Renal cortical epithelial cell (primary cell): ENCODE measurements at regions not wholly inside any gene's neighbourhood (a gene's known extent, or its start where the extent isn't known, plus 50 kb on each side); places are given as distances from the start of the nearest gene placed in this dataset.
"Not testable (repeated sequence)": the region's sequence is repeated elsewhere in the genome, so short reads cannot be mapped to it uniquely, and the experiment has no call there.

ENCODE experiments used
- DNase-seq: peaks from one replicate; pipeline ENCODE4 v3.0.0-alpha.2; 2011; ENCODE audit warnings: low read depth

DNA sequence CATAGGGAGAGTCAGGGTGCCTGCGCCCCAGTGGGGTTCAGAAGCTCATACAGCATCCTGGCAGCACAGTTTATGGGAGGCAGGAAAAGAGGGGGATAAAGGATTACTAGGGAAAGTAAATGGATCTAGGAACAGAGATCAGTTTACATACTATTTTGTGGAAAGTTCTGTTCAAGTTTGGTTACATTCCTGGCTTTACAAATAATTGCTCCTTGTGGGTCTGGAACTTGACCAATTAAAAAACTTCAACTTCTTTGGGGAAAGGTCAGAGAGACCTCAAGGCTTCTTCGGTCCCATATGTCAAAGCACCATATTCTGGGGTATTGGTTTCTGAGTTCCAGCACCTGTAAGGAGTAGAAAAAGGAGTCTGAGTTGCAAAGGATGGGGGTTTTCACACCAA lies 64.1 kb downstream of the ZDHHC19 start:
- no peak for DNase-seq

DNA sequence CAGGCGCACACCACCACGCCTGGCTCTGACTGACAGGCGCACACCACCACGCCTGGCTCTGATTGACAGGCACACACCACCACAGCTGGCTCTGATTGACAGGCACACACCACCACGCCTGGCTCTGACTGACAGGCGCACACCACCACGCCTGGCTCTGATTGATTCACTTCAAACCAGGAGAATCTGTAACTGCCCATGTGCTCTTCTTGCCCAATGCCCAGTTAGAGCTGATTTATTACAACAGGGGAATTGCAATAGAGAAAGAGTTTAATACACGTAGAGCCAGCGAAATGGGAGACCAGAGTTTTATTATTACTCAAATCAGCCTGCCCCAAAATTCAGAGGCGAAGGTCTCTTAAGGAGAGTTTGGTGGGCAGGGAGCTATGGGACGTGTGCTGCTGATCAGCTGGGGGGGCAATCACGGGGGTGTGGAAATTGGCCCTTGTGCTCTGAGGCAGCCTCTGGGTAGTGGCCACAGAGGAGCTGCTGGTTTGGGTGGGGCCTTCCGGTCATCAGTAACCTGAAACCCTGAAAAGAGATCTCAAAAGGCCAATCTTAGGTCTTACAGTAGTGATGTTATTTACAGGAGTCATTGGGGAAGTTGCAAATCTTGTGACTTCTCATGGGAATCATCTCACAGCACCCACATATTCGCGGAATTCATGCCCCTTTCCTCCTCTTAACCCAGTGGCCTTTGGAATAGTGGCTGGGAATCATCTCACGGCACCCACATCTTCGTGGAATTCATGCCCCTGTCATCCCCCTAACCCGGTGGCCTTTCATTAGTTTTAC lies 63.8 kb upstream of the TFRC start:
- DNase-seq = no peak

DNA sequence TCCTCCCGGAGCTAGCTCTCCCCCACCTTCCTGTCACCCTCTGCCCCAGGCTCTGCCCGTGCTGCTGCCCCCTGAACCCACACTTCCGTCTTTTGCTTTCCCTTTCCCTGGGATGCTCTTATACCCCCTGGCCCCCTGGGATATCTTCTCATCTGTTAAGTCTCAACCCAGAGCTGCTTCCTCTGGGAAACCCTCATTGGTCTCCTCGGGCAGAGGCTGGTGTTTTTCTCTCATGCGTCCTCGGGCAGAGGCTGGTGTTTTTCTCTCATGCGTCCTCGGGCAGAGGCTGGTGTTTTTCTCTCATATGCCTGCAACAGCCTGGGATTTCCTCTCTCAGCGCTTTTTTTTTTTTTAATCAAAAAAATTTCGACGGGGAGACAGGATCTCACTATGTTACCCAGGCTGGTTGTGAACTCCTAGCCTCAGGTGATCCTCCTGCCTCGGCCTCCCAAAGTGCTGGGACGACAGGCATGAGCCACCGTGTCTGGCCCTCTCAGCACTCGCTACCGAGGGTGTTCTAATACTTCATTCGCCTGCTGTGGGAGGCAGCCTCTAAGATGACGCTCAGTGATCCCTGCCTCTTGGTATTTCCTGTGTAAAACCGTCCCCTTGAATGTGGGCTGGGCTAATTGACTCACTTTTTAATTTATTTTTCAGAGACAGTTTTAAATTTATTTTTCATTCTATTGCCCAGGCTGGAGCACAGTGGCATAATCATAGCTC lies 62.7 kb upstream of the TFRC start:
- no peak for DNase-seq

DNA sequence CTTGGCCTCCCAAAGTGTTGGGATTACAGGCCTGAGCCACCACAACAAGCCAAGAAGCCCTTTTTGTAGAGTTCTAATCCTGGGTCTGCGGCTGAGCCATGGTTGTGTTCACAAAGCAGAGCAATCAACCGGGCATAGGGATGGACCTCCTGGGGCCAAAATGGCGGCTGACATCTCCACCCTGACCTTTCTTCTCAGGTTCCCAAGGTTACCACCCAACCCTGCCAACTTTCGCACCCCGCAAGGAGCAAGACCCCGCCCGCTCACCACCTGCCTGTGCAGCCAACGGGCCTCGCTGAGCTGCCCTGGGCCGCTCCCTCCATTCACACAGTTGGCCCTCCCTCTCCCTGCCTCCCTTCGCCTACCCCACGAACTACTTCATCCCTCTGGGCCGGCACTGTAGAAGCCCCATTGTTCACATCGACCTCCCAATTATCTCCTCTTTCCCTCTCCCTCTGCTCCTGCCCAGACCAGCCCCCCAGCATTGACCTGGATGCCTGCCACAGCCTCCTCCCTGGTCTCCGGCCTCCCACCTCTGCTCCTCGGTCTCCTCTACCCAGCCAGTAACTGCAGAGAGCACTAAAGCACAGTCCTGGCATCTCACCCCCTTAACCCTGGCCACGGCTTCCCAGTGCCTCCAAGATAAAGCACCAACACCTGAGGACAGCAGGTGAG lies 62.0 kb upstream of the TFRC start:
- DNase-seq = no peak

DNA sequence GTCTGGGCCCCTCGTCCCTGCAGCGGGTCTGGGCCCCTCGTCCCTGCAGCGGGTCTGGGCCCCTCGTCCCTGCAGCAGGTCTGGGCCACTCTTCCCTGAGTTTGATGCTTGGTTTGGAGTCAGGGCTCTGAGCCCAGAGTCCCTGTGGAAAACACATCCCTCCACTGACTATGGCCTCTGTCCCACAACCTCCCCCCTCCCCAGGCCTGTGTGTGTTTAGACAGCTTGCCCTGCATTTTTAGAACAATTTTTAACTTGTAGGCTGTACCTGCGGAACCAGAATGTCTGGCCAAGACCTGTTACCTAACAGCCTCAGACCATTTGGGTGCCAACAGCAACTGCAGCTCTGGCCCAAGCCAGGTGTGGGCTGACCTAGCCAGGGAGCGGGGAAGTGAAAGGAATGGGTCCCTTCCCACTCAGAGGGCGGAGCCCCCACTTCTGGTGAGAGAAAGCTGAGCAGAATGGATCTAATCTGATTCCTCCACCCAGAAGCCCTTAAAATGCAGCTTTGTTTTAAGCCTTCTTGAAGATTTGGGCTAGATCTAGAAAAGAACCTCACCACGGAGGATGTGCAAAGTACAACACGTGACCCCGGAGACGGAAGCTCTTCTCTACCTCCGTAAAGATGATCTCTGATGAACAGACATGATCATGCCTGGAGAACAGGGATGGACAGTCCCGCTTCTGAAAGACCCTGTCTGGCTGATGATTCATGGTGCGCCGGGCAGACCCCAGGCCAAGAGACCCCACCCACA lies 60.5 kb upstream of the TFRC start:
- peak; percentile 11 for DNase-seq

DNA sequence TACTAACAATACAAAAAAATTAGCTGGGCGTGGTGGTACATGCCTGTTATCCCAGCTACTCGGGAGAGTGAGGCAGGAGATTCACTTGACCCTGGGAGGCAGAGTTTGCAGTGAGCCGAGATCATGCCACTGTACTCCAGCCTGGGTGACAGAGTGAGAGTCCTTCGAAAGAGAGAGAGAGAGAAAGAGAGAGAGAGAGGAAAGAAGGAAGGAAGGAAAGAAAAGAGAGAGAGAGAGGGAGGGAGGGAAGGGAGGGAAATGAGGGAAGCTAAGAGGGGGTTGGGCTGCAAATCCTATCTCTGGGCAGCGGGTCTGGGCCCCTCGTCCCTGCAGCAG lies 59.9 kb upstream of the TFRC start:
- DNase-seq = no peak

DNA sequence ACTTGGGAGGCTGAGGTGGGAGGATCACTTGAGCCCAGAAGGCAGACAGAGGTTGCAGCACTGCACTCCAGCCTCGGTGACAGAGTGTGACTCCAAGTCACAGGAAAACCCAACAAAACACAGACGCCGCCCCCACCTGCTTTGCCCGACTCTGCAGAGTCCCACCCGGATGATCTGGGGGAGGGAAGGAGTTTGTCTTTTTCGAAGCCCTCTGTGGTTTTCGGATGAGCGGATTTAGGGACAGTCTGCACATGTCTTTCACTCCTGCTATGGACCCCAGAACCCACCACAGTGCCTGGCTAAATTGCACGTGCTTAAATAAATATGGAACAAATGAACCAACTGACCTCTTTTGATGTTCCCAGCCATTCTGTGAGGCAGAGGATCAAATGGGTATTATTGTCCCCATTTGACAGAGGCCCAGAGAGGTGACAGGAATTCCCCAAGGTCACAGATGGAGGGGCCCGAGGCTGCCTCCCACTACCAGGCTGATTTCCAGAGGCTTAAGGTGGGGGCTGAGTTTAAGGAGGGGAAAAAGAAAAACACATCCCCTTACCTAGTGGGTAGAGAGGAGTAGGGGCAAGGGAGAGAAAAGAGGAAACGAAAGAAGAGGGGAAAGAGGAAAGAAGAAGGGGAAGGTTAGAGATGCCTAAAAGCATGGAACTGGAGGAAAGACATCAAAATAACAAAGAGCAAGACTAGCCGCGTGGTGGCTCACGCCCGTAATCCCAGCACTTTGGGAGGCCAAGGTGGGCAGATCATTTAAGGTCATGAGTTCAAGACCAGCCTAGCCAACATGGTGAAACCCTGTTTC lies 59.4 kb upstream of the TFRC start:
- DNase-seq = no peak

DNA sequence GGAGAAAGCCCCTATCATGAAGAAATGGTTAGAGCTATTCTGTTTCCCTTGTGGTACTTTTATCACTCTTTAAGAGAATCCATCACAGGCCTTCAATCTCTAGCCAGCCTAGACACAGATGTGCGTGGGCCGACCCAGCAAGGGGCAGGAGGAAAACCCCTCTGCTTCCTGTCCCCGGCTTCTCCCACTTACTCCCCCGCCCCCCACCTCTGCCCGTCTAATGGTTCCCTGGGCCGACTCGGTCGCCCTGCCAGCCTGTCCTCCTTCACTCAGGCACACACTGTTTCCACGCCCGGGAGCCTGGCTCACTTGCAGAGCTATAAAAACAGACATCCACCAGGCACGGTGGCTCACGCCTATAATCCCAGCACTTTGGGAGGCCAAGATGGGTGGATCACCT lies 58.3 kb upstream of the TFRC start:
- no peak for DNase-seq

DNA sequence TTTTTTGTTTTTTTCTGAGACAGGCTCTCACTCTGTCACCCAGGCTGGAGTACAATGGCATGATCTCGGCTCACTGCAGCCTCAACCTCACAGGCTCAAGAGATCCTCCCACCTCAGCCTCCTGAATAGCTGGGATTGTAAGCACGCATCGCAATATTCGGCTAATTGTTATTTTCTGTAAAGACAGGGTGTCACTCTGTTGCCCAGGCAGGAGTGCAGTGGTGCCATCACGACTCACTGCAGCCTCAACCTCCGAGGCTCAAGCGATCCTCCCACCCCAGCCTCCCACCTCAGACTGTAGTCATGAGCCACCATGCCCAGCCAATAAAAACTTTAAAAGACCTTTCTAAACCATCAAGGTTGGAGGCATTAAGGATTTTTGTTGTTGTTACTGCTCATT lies 57.4 kb upstream of the TFRC start:
- DNase-seq = no peak

DNA sequence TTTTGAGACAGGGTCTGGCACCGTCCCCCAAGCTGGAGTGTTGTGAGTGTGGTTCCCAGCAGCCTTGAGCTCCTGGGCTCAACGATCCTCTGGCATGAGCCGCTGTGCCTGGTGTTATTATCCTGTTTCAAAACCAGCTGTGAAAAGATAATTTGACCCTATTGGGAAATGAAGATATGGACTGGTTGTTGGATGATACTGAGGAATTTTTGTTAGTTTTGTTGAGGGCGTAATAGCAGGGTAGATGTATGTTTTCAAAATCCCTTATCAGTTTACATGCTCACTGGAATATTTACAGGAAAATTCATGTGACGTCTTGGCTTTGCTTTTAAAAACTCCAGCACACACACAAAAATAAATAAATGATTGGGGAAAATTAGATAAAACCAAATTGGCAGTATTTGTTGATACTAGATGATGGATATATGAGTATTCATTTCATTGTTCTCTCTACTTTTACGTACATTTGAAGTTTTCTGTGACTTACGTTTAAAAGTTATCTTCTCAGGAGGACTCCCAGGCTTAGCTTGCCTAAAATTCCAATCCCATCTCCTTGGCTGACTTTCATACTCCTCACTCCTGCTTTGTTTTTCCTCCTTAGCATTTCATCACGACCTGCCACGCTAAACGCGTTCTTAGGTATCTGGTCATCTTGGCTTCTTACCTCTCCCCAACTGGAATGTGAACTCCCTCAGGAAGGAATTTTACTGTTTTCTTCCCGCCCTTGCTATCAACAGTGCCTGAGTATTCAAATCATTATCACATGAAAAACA lies 56.8 kb upstream of the TFRC start:
- DNase-seq = peak; percentile 6

DNA sequence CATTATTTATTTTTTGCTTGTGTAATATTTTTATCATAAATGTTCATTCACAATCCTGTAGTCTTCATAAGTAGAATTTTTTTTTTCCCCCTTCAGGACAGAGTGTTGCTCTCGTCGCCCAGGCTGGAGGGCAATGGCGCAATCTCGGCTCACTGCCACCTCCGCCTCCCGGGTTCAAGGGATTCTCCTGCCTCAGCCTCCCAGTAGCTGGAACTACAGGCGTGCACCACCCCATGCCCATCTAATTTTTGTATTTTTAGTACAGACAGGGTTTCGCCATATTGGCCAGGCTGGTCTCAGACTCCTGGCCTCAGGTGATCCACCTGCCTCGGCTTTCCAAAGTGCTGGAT lies 54.7 kb upstream of the TFRC start:
- not testable (repeated sequence) for DNase-seq

DNA sequence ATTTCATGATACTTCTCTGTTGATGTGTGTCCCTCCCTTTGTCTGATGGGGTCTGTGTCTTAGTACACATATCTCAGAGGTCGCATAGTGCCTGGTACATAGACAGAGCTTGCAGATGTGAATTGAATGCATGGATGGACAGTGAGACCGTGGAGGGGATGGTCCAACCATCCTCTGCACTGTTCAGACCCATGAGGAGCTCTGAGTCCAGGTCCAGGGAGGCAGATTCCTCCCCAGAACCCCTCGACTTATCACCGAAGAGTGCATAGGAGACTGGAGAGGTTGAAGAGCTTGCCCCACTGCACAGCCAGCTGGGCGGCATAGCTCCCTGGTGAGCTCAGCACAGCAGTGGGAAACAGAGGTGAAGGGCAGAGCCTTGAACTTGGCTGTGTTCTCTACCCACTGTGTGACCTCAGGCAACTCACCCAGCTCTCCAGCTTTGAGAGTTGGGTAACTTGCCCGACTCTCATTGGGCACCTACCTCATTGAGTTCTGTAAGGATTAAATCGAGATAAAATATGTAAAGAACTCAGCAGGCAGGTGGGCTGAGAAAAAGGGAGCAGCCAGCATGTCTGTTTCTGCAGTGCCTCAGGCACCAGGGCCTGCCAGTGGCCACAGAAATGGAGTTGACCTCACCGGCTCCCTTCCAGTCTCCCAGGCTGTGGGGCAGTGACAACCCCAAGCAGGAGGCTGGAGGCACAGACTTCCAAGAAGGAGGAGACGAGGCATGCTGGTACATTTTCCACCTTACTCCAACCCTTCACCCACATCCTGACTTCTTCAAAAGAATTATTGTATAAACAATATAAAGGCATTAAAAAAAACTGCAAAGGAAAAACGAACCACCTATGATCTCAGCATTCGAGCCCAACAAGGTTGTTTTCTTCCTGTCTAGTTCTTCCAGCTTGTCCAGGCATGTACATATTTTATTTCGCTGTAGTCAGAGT lies 54.1 kb upstream of the TFRC start:
- peak; percentile 49 for DNase-seq

DNA sequence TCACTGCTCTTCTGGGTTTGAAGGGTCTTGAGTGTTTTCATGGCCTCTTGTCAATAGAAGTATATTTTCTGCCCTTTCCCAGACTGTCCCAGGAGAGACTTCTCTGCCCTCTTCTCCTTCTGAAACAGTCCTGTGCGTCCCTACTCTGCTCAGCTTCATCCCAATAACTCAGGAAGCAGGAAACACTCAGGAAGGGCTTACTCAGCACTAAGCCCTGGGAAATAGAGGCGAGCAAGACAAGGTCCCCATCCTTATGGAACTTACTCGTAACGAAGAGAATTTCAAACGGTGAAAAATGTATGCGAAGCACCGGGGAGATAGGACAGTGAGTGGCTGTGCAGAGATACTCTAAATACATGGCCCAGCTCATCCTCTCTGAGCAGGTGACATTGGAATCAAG lies 52.8 kb upstream of the TFRC start:
- DNase-seq = no peak

DNA sequence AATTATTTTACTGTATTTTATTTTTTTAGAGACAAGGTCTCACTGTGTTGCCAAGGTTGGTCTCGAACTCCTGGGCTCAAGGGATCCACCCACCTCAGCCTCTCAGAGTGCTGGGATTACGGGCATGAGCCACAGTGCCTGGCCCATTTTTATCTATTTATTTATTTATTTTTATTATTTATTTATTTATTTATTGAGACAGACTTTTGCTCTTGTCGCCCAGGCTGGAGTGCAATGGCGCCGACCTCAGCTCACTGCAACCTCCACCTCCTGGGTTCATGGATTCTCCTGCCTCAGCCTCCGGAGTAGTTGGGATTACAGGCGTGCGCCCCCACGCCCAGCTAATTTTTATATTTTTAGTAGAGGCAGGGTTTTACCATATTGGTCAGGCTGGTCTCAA lies 52.0 kb upstream of the TFRC start:
- DNase-seq = not testable (repeated sequence)

DNA sequence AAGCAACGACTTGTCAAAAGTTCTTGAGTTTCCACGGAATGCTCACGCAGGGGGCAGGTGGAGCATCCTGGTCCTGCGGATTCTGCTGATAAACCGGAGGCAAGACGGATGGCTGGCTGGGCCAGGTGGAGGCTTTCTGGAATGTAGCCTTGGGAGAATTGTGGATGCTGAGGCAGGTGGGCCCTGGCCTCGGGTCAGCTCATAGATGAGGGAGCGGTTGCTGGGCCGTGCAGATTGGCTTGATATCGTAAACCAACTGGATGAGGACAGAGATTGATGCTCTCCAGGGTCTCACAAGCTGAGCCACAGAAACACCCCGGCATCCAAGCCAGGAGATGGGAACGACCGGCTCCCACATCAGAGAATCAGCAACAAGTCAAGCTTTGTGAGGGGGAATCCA lies 50.0 kb upstream of the TFRC start:
- no peak for DNase-seq
